Trophoblast cell (in vitro differentiated cells and primary cell): ENCODE measurements at regions not wholly inside any gene's neighbourhood (a gene's known extent, or its start where the extent isn't known, plus 50 kb on each side); places are given as distances from the start of the nearest gene placed in this dataset.

Experiments
- DNase-seq, 2 donors: peaks; one replicate each; pipeline ENCODE4 v3.0.0-alpha.2; 2016
- H2AFZ ChIP-seq: 2 replicates; pipeline ENCODE4 v1.6.1; 2013; ENCODE audit warnings: low read length, moderate library complexity, mild to moderate bottlenecking; ENCODE audit not compliant: insufficient read depth, poor library complexity
- H2AK5ac ChIP-seq: 2 replicates; pipeline ENCODE4 v1.6.1; 2013; ENCODE audit warnings: mild to moderate bottlenecking, low read length
- H2BK120ac ChIP-seq: 2 replicates; pipeline ENCODE4 v1.6.1; 2013; ENCODE audit warnings: low read length, mild to moderate bottlenecking, moderate library complexity; ENCODE audit not compliant: insufficient read depth, poor library complexity
- H2BK12ac ChIP-seq: 2 replicates; pipeline ENCODE4 v1.6.1; 2013; ENCODE audit warnings: mild to moderate bottlenecking, low read length, moderate library complexity
- H2BK5ac ChIP-seq: 2 replicates; pipeline ENCODE4 v1.6.1; 2013; ENCODE audit warnings: low read length, low read depth, moderate library complexity, mild to moderate bottlenecking; ENCODE audit not compliant: poor library complexity
- H3K14ac ChIP-seq: 2 replicates; pipeline ENCODE4 v1.6.1; 2013; ENCODE audit warnings: mild to moderate bottlenecking, low read length
- H3K18ac ChIP-seq: 2 replicates; pipeline ENCODE4 v1.6.1; 2013; ENCODE audit warnings: mild to moderate bottlenecking, low read length
- H3K23ac ChIP-seq: 2 replicates; pipeline ENCODE4 v1.6.1; 2013; ENCODE audit warnings: low read length
- H3K27ac ChIP-seq: 2 replicates; pipeline ENCODE4 v1.5.1; 2013; ENCODE audit warnings: low read depth, mild to moderate bottlenecking, inconsistent platforms, low read length, moderate library complexity
- H3K27me3 ChIP-seq: 2 replicates; pipeline ENCODE4 v1.6.1; 2013; ENCODE audit warnings: inconsistent platforms, mild to moderate bottlenecking, low read length, moderate library complexity; ENCODE audit not compliant: insufficient read depth
- H3K36me3 ChIP-seq, 2 experiments: 1 replicate in 1 of 2; 2 replicates in 1 of 2; pipeline ENCODE4 v1.6.1; 2013; ENCODE audit warnings: low read length in 2 of 2, mild to moderate bottlenecking in 2 of 2, moderate library complexity in 1 of 2; ENCODE audit not compliant: insufficient read depth in 2 of 2, control insufficient read depth in 1 of 2
- H3K4ac ChIP-seq: 2 replicates; pipeline ENCODE4 v1.6.1; 2013; ENCODE audit warnings: low read depth, mild to moderate bottlenecking, low read length, moderate library complexity
- H3K4me1 ChIP-seq, 2 experiments: 1 replicate in 1 of 2; 2 replicates in 1 of 2; pipeline ENCODE4 v1.6.1; 2013; ENCODE audit warnings: low read length in 2 of 2, mild to moderate bottlenecking in 2 of 2, moderate library complexity in 1 of 2; ENCODE audit not compliant: insufficient read depth in 2 of 2, control insufficient read depth in 1 of 2
- H3K4me2 ChIP-seq: 2 replicates; pipeline ENCODE4 v1.6.1; 2013; ENCODE audit warnings: inconsistent platforms, mild to moderate bottlenecking, low read length, moderate library complexity
- H3K4me3 ChIP-seq: 2 replicates; pipeline ENCODE4 v1.5.1; 2013; ENCODE audit warnings: mild to moderate bottlenecking, low read depth, low read length, inconsistent platforms
- H3K79me1 ChIP-seq: one replicate; pipeline ENCODE4 v1.6.1; 2013; ENCODE audit warnings: low read length
- H3K79me2 ChIP-seq: 2 replicates; pipeline ENCODE4 v1.6.1; 2013; ENCODE audit warnings: low read length, mild to moderate bottlenecking; ENCODE audit not compliant: control insufficient read depth, insufficient read depth, poor library complexity
- H3K9ac ChIP-seq: 2 replicates; pipeline ENCODE4 v1.6.1; 2013; ENCODE audit warnings: mild to moderate bottlenecking, low read length
- H3K9me3 ChIP-seq: 2 replicates; pipeline ENCODE4 v1.6.1; 2013; ENCODE audit warnings: low read depth, mild to moderate bottlenecking, control low read depth, inconsistent platforms, low read length; ENCODE audit not compliant: insufficient read depth
- H4K12ac ChIP-seq: 2 replicates; pipeline ENCODE4 v1.6.1; 2013; ENCODE audit warnings: low read depth, mild to moderate bottlenecking, low read length, moderate library complexity
- H4K8ac ChIP-seq: 2 replicates; pipeline ENCODE4 v1.6.1; 2013; ENCODE audit warnings: low read depth, mild to moderate bottlenecking, low read length, moderate library complexity
- H4K91ac ChIP-seq: one replicate; pipeline ENCODE4 v1.6.1; 2013; ENCODE audit warnings: low read depth, mild to moderate bottlenecking, low read length, moderate library complexity
- WGBS: extraction: QIAGEN DNeasy Blood & Tissue Kit; methylation state at CpG from one replicate; pipeline ENCODE4 v1.1.7; 2013; ENCODE audit warnings: missing lambda C conversion rate; ENCODE audit not compliant: insufficient read length, insufficient coverage; ENCODE audit errors: extremely low coverage; 5-methylcytosine and 5-hydroxymethylcytosine counted together

- no peak overlapping the region for H2BK12ac ChIP-seq
- H3K18ac ChIP-seq: no peak overlapping the region
- no peaks in the 10 kb centered on the region for H3K79me1 ChIP-seq
- no peak overlapping the region for H4K12ac ChIP-seq
- no peak overlapping the region for H2AK5ac ChIP-seq
- H3K4me2 ChIP-seq: no peak overlapping the region
- H3K4me3 ChIP-seq: no peak overlapping the region
- no peak overlapping the region for H2BK5ac ChIP-seq
- no peaks in the 10 kb centered on the region for H3K4me1 ChIP-seq
- H2BK120ac ChIP-seq: no peak overlapping the region
- H3K79me2 ChIP-seq: no peaks in the 10 kb centered on the region
- no peak overlapping the region for H3K9ac ChIP-seq
- no peak for DNase-seq
- no peak overlapping the region for H3K23ac ChIP-seq
- H4K8ac ChIP-seq: no peak overlapping the region
- no peak overlapping the region for H4K91ac ChIP-seq
- H3K27me3 ChIP-seq: no peaks in the 10 kb centered on the region
- no peaks in the 10 kb centered on the region for H3K9me3 ChIP-seq
- no peaks in the 10 kb centered on the region for H3K36me3 ChIP-seq
- no peak overlapping the region for H2AFZ ChIP-seq
- H3K27ac ChIP-seq: no peak overlapping the region
- H3K14ac ChIP-seq: no peak overlapping the region
- no peak overlapping the region for H3K4ac ChIP-seq
Observed at GRCh38 chr4:20623939-20624338, 76.3 kb upstream of the PACRGL start.

GRCh38 chr4:20624793-20625374, 75.4 kb upstream of the PACRGL start:
- H3K79me1 ChIP-seq: no peaks in the 10 kb centered on the region
- no peaks in the 10 kb centered on the region for H3K4me1 ChIP-seq
- H3K79me2 ChIP-seq: no peaks in the 10 kb centered on the region
- no peak for DNase-seq
- H4K8ac ChIP-seq: no peak overlapping the region
- H3K27me3 ChIP-seq: no peaks in the 10 kb centered on the region
- H3K23ac ChIP-seq: no peak overlapping the region
- H3K36me3 ChIP-seq: no peaks in the 10 kb centered on the region
- no peak overlapping the region for H4K91ac ChIP-seq
- no peak overlapping the region for H2AFZ ChIP-seq
- no peaks in the 10 kb centered on the region for H3K9me3 ChIP-seq
- WGBS: 100% methylated on average over 1 of the region's 3 CpGs
- H3K9ac ChIP-seq: no peak overlapping the region
- H3K4me2 ChIP-seq: no peak overlapping the region
- no peak overlapping the region for H2BK120ac ChIP-seq
- no peak overlapping the region for H3K18ac ChIP-seq
- no peak overlapping the region for H3K4me3 ChIP-seq
- no peak overlapping the region for H3K14ac ChIP-seq
- no peak overlapping the region for H2BK12ac ChIP-seq
- no peak overlapping the region for H3K4ac ChIP-seq
- H2AK5ac ChIP-seq: no peak overlapping the region
- H3K27ac ChIP-seq: no peak overlapping the region
- no peak overlapping the region for H2BK5ac ChIP-seq
- no peak overlapping the region for H4K12ac ChIP-seq

- H2AFZ ChIP-seq: no peak overlapping the region
- H2BK12ac ChIP-seq: no peak overlapping the region
- no peak overlapping the region for H3K27ac ChIP-seq
- no peaks in the 10 kb centered on the region for H3K79me2 ChIP-seq
- no peak overlapping the region for H3K4me2 ChIP-seq
- H4K8ac ChIP-seq: no peak overlapping the region
- H3K23ac ChIP-seq: no peak overlapping the region
- H4K12ac ChIP-seq: no peak overlapping the region
- H3K36me3 ChIP-seq: no peaks in the 10 kb centered on the region
- H3K4me1 ChIP-seq: no peaks in the 10 kb centered on the region
- no peak overlapping the region for H3K4ac ChIP-seq
- no peaks in the 10 kb centered on the region for H3K79me1 ChIP-seq
- WGBS: no CpG with 5 or more reads among the region's 3 CpGs
- H4K91ac ChIP-seq: no peak overlapping the region
- no peak overlapping the region for H3K4me3 ChIP-seq
- no peak overlapping the region for H3K9ac ChIP-seq
- no peak overlapping the region for H2AK5ac ChIP-seq
- H3K18ac ChIP-seq: no peak overlapping the region
- peak in 1 of 2 donors; percentile 19 for DNase-seq
- no peak overlapping the region for H3K14ac ChIP-seq
- no peak overlapping the region for H2BK120ac ChIP-seq
- no peak overlapping the region for H2BK5ac ChIP-seq
- no peaks in the 10 kb centered on the region for H3K27me3 ChIP-seq
- H3K9me3 ChIP-seq: no peaks in the 10 kb centered on the region
Observed at GRCh38 chr4:20625426-20625825, 74.8 kb upstream of the PACRGL start.

GRCh38 chr4:20626326-20627005, 73.8 kb upstream of the PACRGL start:
- Histone ChIP-seq H3K4me2 (no peak overlapping the region), H4K8ac (no peak overlapping the region), H3K36me3 (no peaks in the 10 kb centered on the region), H3K4ac (no peak overlapping the region), H3K4me3 (no peak overlapping the region), H2BK120ac (no peak overlapping the region), H3K9ac (no peak overlapping the region), H2AFZ (no peak overlapping the region), H3K27me3 (no peaks in the 10 kb centered on the region), H3K9me3 (no peaks in the 10 kb centered on the region), H4K12ac (no peak overlapping the region), H3K14ac (no peak overlapping the region), H2BK5ac (no peak overlapping the region), H2AK5ac (no peak overlapping the region), H3K18ac (no peak overlapping the region), H3K27ac (no peak overlapping the region), H3K79me1 (no peaks in the 10 kb centered on the region), H3K4me1 (no peaks in the 10 kb centered on the region), H3K23ac (no peak overlapping the region), H2BK12ac (no peak overlapping the region), H4K91ac (no peak overlapping the region), H3K79me2 (no peaks in the 10 kb centered on the region)
- DNase-seq: no peak
- WGBS: no CpG with 5 or more reads among the region's 5 CpGs
